Stomach (tissue), 8 donors: ENCODE measurements at regions not wholly inside any gene's neighbourhood (a gene's known extent, or its start where the extent isn't known, plus 50 kb on each side); places are given as distances from the start of the nearest gene placed in this dataset.
"Not testable (repeated sequence)": the region's sequence is repeated elsewhere in the genome, so short reads cannot be mapped to it uniquely, and the experiment has no call there.

ENCODE experiments used
- DNase-seq, 2 donors: peaks; one replicate each; pipeline versions ENCODE4 v3.0.0 to v3.0.0-alpha.2; 2013 to 2019
- H3K27ac ChIP-seq, 5 donors: fragments of 200-600 bp in 4 of 5; sonication (generic) in 4 of 5; one replicate each; pipeline ENCODE4 v1.5.1; 2013 to 2019; ENCODE audit warnings: mild to moderate bottlenecking in 1 of 5, moderate library complexity in 1 of 5
- H3K27me3 ChIP-seq, 3 donors: fragments of 200-600 bp; sonication (generic); one replicate each; pipeline ENCODE4 v1.5.1; 2017 to 2019; ENCODE audit warnings: mixed run types in 1 of 3
- H3K36me3 ChIP-seq, 4 donors: fragments of 200-600 bp; sonication (generic); 1 replicate in 3 of 4; 2 replicates in 1 of 4; pipeline ENCODE4 v1.5.1; 2016 to 2019
- H3K4me1 ChIP-seq, 4 donors: fragments of 200-600 bp; sonication (generic); one replicate each; pipeline ENCODE4 v1.5.1; 2016 to 2019
- H3K4me3 ChIP-seq, 4 donors: fragments of 200-600 bp; sonication (generic) in 3 of 4; one replicate each; pipeline ENCODE4 v1.5.1; 2016 to 2019; ENCODE audit warnings: mild to moderate bottlenecking in 1 of 4
- H3K9me3 ChIP-seq, 4 donors: fragments of 200-600 bp; sonication (generic); one replicate each; pipeline ENCODE4 v1.5.1; 2016 to 2019
- EP300 ChIP-seq: sonication (generic); formaldehyde crosslinking; IDR thresholded peaks from one replicate; pipeline ENCODE4 v1.6.1; 2017; ENCODE audit warnings: antibody characterized with exemption
- POLR2A ChIP-seq, 4 donors: fragments of 450-650 bp; IDR thresholded peaks; one replicate each; pipeline ENCODE4 v1.6.1; 2016; ENCODE audit warnings: antibody characterized with exemption in 4 of 4, control low read depth in 2 of 4, mild to moderate bottlenecking in 1 of 4, moderate library complexity in 1 of 4
- POLR2AphosphoS5 ChIP-seq, 3 donors: sonication (generic); formaldehyde crosslinking; IDR thresholded peaks; one replicate each; pipeline ENCODE4 v1.6.1; 2016; ENCODE audit warnings: antibody characterized with exemption in 3 of 3
- WGBS, 5 donors: extraction: QIAGEN DNeasy Blood & Tissue Kit in 3 of 5; methylation state at CpG; one replicate each; pipeline versions ENCODE4 v1.1.5 to v1.1.7; 2013 to 2018; 5-methylcytosine and 5-hydroxymethylcytosine counted together
- intact Hi-C: fragments of 100-400 bp; cut with DNase I; formaldehyde crosslinking; loops from one replicate; pipeline ENCODE4 v1.15.1; 2023; ENCODE audit warnings: low total_unique reads
- TF ChIP-seq, protein P1 (sequence below), 7 experiments: fragments of 450-650 bp in 4 of 7; fragments of 200-600 bp in 3 of 7; sonication (generic) in 3 of 7; IDR thresholded peaks; one replicate each; pipeline ENCODE4 v1.5.1; 2016 to 2019; ENCODE audit warnings: antibody characterized with exemption in 7 of 7, control low read depth in 2 of 7, mild to moderate bottlenecking in 1 of 7
- donor health status: healthy with polysubstance abuse.
- donor health status: Bipolar disorder and iron deficiency.
- donor health status: healthy.

DNA sequence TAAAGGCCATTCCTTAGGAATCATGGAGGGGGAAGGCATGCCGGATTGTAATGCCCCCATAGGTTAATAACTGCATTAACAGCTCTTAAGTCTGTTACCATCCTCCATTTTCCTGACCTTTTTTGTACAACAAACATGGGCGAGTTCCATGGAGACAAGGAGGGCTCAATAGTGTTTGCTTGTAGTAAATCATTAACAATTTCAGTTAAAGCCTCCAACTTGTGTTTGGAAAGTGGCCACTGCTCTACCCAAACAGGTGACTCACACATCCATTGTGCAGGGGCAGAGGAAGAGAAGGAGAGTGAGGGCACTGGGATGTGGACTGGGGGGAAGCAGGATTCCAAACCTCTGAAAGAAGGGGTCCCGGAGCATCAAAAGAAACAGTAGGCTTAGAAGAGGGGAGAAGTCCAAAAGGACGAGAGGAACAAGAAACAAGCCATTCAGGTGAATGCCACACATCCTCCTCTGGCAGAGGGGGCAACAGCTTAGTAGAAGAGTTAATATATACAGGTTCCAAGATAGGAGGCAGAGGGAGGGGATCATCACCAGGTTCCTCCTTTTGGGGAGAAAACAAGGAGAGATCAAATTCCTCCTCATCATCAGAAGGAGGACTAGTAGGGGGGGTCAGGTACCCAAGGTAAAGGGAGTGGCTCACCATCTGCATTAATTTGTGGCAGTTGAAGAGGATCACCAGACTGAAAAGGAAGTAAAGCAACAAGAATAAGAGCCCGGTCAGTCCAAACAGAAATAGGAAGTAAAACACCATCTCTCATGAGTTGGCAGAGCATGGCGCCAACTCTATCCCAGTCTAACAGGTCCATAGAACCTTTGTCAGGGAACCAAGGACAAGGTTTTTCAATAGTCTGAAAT lies 189.4 kb upstream of the RAI14 start:
- H3K9me3 ChIP-seq, H3K36me3 ChIP-seq, H3K27me3 ChIP-seq, H3K4me3 ChIP-seq, intact Hi-C loops, H3K4me1 ChIP-seq: not testable (repeated sequence)
- TF ChIP-seq POLR2AphosphoS5 (IDR thresholded peaks at IDR 0.05) = peak in 1 of 3 donors; percentile 32
- WGBS, 5 donors = 21 to 41% (median 36%) methylated on average over 6 of the region's 6 CpGs
- DNase-seq = peak; percentile 62 to 77
- H3K27ac ChIP-seq = peak overlapping the region; percentile 63 to 90 (median 73)

DNA sequence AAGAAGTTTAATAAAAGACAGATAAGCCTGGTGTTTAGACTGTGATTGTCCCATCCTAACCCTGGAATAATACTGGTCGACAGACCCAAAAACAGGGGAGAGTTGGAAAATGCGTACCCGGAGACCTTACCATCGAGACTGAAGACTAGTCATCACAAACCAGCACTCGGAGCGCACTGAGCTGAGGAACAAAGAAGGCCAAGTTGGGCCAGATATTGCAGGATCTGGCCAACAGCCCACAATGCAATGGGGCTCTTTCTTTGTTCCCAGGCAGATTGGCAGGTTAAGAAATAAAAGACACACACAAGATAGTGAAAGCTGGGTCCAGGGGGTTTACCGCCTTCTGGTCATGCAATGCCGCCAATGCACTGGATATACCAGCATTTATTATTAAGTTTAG lies 188.7 kb upstream of the RAI14 start:
- Histone ChIP-seq H3K27me3 (no peaks in the 10 kb centered on the region), H3K4me1 (peaks cover 0 to 9% (median 0%) of the 10 kb centered on the region in 4 donors), H3K27ac (peak overlapping the region; percentile 54 to 84 (median 70)), H3K36me3 (no peaks in the 10 kb centered on the region), H3K4me3 (no peak overlapping the region), H3K9me3 (no peaks in the 10 kb centered on the region)
- TF ChIP-seq, protein P1, sequence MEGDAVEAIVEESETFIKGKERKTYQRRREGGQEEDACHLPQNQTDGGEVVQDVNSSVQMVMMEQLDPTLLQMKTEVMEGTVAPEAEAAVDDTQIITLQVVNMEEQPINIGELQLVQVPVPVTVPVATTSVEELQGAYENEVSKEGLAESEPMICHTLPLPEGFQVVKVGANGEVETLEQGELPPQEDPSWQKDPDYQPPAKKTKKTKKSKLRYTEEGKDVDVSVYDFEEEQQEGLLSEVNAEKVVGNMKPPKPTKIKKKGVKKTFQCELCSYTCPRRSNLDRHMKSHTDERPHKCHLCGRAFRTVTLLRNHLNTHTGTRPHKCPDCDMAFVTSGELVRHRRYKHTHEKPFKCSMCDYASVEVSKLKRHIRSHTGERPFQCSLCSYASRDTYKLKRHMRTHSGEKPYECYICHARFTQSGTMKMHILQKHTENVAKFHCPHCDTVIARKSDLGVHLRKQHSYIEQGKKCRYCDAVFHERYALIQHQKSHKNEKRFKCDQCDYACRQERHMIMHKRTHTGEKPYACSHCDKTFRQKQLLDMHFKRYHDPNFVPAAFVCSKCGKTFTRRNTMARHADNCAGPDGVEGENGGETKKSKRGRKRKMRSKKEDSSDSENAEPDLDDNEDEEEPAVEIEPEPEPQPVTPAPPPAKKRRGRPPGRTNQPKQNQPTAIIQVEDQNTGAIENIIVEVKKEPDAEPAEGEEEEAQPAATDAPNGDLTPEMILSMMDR (IDR thresholded peaks at IDR 0.05) = no peak
- no peak for TF ChIP-seq EP300
- no peak for TF ChIP-seq POLR2A (IDR thresholded peaks at IDR 0.05)
- no peak for TF ChIP-seq POLR2AphosphoS5 (IDR thresholded peaks at IDR 0.05)
- intact Hi-C loops = no loop called here
- 52 to 77% (median 67%) methylated on average over 8 of the region's 8 CpGs for WGBS, 5 donors
- no peak for DNase-seq

DNA sequence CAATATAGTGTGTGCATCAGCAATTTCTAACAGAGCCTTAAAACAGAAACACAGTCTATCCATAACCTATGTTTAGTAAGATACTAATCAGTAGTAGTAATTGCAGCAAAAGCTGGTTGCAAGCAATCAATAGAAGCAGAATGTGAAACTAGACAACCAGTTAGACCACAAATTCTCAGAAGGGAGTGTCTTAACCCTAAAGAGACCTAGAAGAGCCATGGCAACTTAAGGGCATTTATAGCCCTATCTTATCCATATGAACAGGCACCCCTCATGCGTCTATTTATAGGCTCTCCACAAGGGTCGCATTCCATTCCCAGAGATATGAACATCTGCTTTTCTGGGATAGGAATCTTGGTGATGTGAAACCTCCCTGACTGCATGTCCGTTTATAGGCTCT lies 188.1 kb upstream of the RAI14 start:
- H3K27me3 ChIP-seq, H3K4me3 ChIP-seq, DNase-seq, H3K4me1 ChIP-seq, H3K36me3 ChIP-seq, H3K9me3 ChIP-seq, intact Hi-C loops: not testable (repeated sequence)
- H3K27ac ChIP-seq = peak overlapping the region in 1 of 5 donors; percentile 84
- WGBS, 5 donors = 32 to 61% (median 50%) methylated on average over 3 of the region's 3 CpGs

DNA sequence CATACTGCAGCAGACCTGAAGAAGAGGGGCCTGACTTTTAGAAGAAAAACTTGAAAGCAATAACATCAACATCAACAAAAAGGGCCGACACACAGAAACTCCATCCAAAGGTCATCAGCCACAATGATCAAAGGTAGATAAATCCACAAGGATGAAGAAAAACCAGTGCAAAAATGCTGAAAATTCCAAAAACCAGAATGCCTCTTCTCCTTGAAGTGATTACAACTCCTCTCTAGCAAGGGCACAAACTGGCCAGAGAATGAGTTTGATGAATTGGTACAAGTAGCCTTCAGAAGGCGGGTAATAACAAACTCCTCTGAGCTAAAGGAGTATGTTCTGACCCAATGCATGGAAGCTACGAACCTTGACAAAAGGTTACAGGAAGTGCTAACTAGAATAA lies 186.2 kb upstream of the RAI14 start:
- H3K9me3 ChIP-seq = no peaks in the 10 kb centered on the region
- no peak for TF ChIP-seq POLR2AphosphoS5 (IDR thresholded peaks at IDR 0.05)
- TF ChIP-seq EP300 = no peak
- no peak for TF ChIP-seq POLR2A (IDR thresholded peaks at IDR 0.05)
- TF ChIP-seq, protein P1 (IDR thresholded peaks at IDR 0.05) = no peak
- no peaks in the 10 kb centered on the region for H3K27me3 ChIP-seq
- 63 to 73% (median 66%) methylated on average over 3 of the region's 3 CpGs for WGBS, 5 donors
- no peak for DNase-seq
- no peak overlapping the region for H3K27ac ChIP-seq
- H3K4me3 ChIP-seq = no peak overlapping the region
- no peaks in the 10 kb centered on the region for H3K36me3 ChIP-seq
- intact Hi-C loops = no loop called here
- peaks cover 0 to 14% (median 3%) of the 10 kb centered on the region in 4 donors for H3K4me1 ChIP-seq

DNA sequence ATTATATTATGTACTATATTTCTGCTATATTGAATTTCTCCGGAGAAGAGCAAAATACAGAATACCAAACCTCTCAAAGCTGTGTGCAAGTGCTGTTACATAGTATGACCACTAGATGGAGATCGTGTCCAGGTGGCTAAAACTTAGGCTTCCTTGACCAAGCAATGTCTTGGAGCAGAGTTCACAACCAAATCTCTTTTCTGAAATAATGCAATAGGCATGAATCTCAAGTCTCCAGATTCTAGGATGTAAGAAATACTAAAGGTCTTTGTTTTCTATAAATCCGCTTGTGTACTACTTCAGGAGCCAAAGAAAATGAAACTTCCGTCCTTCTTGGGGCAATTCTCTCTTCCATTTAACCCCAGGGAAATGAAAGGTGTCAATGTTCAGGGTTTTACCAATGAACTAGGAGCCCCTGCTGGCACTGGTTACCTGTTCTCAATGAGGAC lies 181.5 kb upstream of the RAI14 start:
- Histone ChIP-seq H3K9me3 (no peaks in the 10 kb centered on the region), H3K4me1 (peaks cover 0 to 11% (median 7%) of the 10 kb centered on the region in 4 donors), H3K36me3 (no peaks in the 10 kb centered on the region), H3K27ac (peak overlapping the region in 4 of 5 donors; percentile 17 to 38 (median 22)), H3K27me3 (peaks cover 0 to 7% (median 0%) of the 10 kb centered on the region in 3 donors), H3K4me3 (no peak overlapping the region)
- WGBS, 5 donors = 5 to 22% (median 17%) methylated on average over 4 of the region's 4 CpGs
- peak in 1 of 2 donors; percentile 80 for DNase-seq
- TF ChIP-seq POLR2AphosphoS5 (IDR thresholded peaks at IDR 0.05) (peak in 1 of 3 donors; percentile 58), POLR2A (IDR thresholded peaks at IDR 0.05) (no peak), EP300 (no peak)
- TF ChIP-seq, protein P1 (IDR thresholded peaks at IDR 0.05) = peak in 6 of 7 experiments; percentile 68 to 97 (median 94)
- intact Hi-C loops = no loop called here
